ENCODE measurements at regions not wholly inside any gene's neighbourhood (a gene's known extent, or its start where the extent isn't known, plus 50 kb on each side); places are given as distances from the start of the nearest gene placed in this dataset.
"Not testable (repeated sequence)": the region's sequence is repeated elsewhere in the genome, so short reads cannot be mapped to it uniquely, and the experiment has no call there.

DNA sequence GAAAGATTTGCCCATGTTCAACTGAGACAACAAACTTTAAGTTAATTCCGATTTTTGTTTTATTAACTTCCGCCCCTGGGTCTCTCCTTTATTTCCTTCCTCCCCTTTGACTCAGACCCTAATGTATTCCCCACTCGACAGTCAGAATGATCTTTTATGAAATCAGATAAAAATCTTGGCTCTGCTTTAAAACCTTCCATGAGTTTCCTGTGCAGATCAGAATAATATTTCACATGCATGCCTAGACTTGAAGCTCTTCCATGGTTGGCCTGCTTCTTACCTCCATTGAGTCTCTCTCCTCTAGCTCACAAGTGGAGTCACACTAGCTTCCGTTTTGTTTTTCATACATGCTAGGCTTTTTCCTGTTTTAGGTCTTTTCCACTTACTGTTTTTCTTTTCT is 116.8 kb upstream of the SPATA16 start:
- H3K27me3 ChIP-seq (ENCODE audit: control insufficient read depth, insufficient read depth, low read length) = no peaks in the 10 kb centered on the region
- no peak for DNase-seq
- H3K36me3 ChIP-seq (replicated peaks; ENCODE audit: control insufficient read depth, insufficient read depth, low read length) = no peaks in the 10 kb centered on the region
- H3K4me3 ChIP-seq (ENCODE audit: insufficient read depth, low read depth, low read length) = no peak overlapping the region

DNA sequence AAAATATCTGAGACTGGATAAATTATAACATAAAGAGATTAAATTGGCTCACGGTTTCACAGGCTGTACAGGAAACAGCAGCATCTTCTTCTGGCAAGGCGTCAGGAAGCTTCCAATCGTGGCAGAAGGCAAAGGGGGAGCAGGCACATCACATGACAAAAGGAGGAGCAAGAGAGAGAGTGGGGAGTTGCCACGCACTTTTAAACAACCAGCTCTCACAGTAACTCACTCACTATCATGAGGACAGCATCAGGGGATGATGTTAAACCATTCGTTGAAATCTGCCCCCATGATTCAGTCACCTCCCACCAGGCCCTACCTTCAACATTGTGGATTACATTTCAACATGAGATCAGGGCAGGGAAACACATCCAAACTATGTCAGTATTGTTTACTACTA is 114.5 kb upstream of the SPATA16 start:
- no peak overlapping the region for H3K4me3 ChIP-seq (ENCODE audit: insufficient read depth, low read depth, low read length)
- H3K27me3 ChIP-seq (ENCODE audit: control insufficient read depth, insufficient read depth, low read length) = no peaks in the 10 kb centered on the region
- no peaks in the 10 kb centered on the region for H3K36me3 ChIP-seq (replicated peaks; ENCODE audit: control insufficient read depth, insufficient read depth, low read length)
- no peak for DNase-seq

GRCh38 chr3:173253471-173253870 is 112.4 kb upstream of the SPATA16 start:
- H3K4me3 ChIP-seq (ENCODE audit: insufficient read depth, low read depth, low read length) = no peak overlapping the region
- no peak for DNase-seq
- H3K27me3 ChIP-seq (ENCODE audit: control insufficient read depth, insufficient read depth, low read length) = no peaks in the 10 kb centered on the region

DNA sequence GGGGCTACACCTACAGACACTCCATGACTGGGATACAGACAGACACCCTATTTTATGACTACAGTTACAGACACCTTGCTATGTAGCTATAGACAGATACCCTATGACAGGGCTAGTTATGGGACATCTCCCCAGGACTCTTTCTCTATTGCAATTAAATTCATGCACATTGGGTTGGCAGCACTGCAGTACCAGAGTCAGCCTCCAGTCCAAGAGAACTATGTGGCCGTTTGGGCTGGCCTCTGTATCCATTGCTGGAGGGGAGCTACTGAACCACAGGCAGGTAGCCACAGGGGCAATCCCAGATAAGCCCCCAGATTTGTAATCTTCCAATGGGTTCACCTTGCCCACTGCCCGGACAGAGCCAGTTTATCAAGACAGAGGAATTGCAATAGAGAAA is 108.4 kb upstream of the SPATA16 start:
- no peak overlapping the region for H3K4me3 ChIP-seq (ENCODE audit: insufficient read depth, low read depth, low read length)
- no peak for DNase-seq
- no peaks in the 10 kb centered on the region for H3K36me3 ChIP-seq (replicated peaks; ENCODE audit: control insufficient read depth, insufficient read depth, low read length)
- H3K27me3 ChIP-seq (ENCODE audit: control insufficient read depth, insufficient read depth, low read length) = no peaks in the 10 kb centered on the region

More at GRCh38 chr3:173253471-173253870, 112.4 kb upstream of the SPATA16 start:
- H3K36me3 ChIP-seq (replicated peaks; ENCODE audit: control insufficient read depth, insufficient read depth, low read length) = no peaks in the 10 kb centered on the region

GRCh38 chr3:173241727-173242126 is 100.7 kb upstream of the SPATA16 start:
- DNase-seq = no peak
- Histone ChIP-seq H3K27me3 (ENCODE audit: control insufficient read depth, insufficient read depth, low read length) (no peaks in the 10 kb centered on the region), H3K36me3 (replicated peaks; ENCODE audit: control insufficient read depth, insufficient read depth, low read length) (no peaks in the 10 kb centered on the region), H3K4me3 (ENCODE audit: insufficient read depth, low read depth, low read length) (no peak overlapping the region)

DNA sequence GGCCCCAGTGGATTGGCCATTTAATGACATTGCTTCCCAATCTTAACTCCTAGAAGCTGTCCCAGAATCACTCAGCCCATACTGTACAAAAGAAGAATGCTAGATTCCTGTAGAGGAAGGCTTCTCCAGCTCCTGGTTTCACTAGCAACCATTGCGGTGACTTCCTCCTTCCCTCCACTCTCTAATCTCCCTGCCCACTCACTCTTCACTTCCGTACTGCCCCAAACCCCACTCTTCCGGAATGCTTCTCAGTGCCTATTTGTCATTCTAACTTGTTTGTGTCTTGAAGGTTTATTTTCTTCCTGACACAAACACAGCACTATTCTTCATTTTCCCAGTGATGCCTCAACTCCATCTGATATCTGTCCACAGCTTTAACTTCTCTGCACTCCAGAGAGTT is 97.1 kb upstream of the SPATA16 start:
- H3K4me3 ChIP-seq (ENCODE audit: insufficient read depth, low read depth, low read length) = no peak overlapping the region
- no peaks in the 10 kb centered on the region for H3K36me3 ChIP-seq (replicated peaks; ENCODE audit: control insufficient read depth, insufficient read depth, low read length)
- DNase-seq = no peak
- H3K27me3 ChIP-seq (ENCODE audit: control insufficient read depth, insufficient read depth, low read length) = no peaks in the 10 kb centered on the region

DNA sequence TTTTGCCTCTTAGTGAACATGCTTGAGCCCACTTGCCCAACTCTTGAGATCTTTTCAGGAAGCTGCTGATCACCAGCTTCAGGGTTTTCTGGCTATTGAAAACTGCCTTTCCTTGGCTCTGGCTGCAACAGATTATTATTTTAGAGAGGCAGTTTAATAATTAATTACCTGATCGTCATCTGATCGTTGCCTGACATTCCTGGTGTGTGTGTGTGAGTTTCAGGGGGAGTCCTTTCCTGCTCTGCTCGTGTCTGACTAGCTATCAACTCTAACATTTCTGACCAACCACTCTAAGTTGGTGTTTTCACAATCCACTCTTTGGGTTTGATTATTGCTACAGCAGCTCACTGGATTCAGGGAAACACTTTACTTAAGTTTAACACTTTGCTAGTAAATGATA is 84.3 kb upstream of the SPATA16 start:
- no peak overlapping the region for H3K4me3 ChIP-seq (ENCODE audit: insufficient read depth, low read depth, low read length)
- DNase-seq = no peak
- H3K36me3 ChIP-seq (replicated peaks; ENCODE audit: control insufficient read depth, insufficient read depth, low read length) = no peaks in the 10 kb centered on the region
- H3K27me3 ChIP-seq (ENCODE audit: control insufficient read depth, insufficient read depth, low read length) = no peaks in the 10 kb centered on the region

DNA sequence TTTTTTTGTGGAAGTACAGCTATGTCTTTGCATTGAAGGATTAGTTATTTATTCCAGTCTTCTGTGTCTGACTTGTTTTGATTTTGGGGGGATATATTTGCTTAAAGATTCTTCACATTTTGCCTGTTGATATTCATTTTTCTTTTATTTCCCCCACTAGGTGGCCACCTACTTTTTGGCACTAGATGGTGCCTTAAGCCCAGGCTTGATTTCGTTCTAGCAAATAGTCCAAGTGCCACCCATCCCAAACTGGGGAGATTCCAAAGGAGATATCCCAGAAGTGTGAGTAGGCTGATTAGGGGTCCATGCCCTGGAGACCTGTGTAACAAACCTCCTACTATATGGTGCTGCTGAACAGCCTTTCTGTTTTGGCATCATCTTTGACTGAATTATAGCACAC is 80.0 kb upstream of the SPATA16 start:
- DNase-seq = peak; percentile 4
- no peaks in the 10 kb centered on the region for H3K36me3 ChIP-seq (replicated peaks; ENCODE audit: control insufficient read depth, insufficient read depth, low read length)
- H3K4me3 ChIP-seq (ENCODE audit: insufficient read depth, low read depth, low read length) = no peak overlapping the region
- no peaks in the 10 kb centered on the region for H3K27me3 ChIP-seq (ENCODE audit: control insufficient read depth, insufficient read depth, low read length)

DNA sequence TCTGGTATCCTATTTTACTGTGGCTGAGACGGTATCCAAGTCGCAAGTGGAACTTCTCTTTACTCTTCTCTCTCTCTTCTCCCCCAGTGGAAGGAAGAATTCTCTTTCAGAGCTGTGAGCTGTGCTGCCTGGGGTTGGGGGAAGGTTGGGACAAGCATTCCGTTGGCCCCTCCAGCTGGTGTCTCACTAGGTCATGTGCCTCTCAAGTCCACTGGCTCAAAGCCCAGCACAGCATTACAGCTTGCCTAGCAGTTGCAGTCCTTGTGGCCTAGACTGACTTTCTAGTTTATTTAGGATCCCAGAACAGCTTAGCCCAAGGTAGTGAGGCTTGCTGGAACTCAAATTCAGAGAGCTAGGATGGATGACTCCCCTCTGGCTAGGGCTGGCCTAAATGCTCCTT is 76.1 kb upstream of the SPATA16 start:
- no peak for DNase-seq
- Histone ChIP-seq H3K36me3 (replicated peaks; ENCODE audit: control insufficient read depth, insufficient read depth, low read length) (no peaks in the 10 kb centered on the region), H3K27me3 (ENCODE audit: control insufficient read depth, insufficient read depth, low read length) (no peaks in the 10 kb centered on the region), H3K4me3 (ENCODE audit: insufficient read depth, low read depth, low read length) (no peak overlapping the region)

- no peaks in the 10 kb centered on the region for H3K27me3 ChIP-seq (ENCODE audit: control insufficient read depth, insufficient read depth, low read length)
- no peak overlapping the region for H3K4me3 ChIP-seq (ENCODE audit: insufficient read depth, low read depth, low read length)
- no peak for DNase-seq
- no peaks in the 10 kb centered on the region for H3K36me3 ChIP-seq (replicated peaks; ENCODE audit: control insufficient read depth, insufficient read depth, low read length)
Measured at GRCh38 chr3:173216063-173216462, 75.0 kb upstream of the SPATA16 start.

GRCh38 chr3:173214576-173214975 is 73.5 kb upstream of the SPATA16 start:
- DNase-seq = no peak
- Histone ChIP-seq H3K4me3 (ENCODE audit: insufficient read depth, low read depth, low read length) (no peak overlapping the region), H3K27me3 (ENCODE audit: control insufficient read depth, insufficient read depth, low read length) (no peaks in the 10 kb centered on the region), H3K36me3 (replicated peaks; ENCODE audit: control insufficient read depth, insufficient read depth, low read length) (no peaks in the 10 kb centered on the region)

GRCh38 chr3:173199568-173199967 is 58.5 kb upstream of the SPATA16 start:
- no peak for DNase-seq
- H3K36me3 ChIP-seq (replicated peaks; ENCODE audit: control insufficient read depth, insufficient read depth, low read length) = no peaks in the 10 kb centered on the region
- no peak overlapping the region for H3K4me3 ChIP-seq (ENCODE audit: insufficient read depth, low read depth, low read length)
- no peaks in the 10 kb centered on the region for H3K27me3 ChIP-seq (ENCODE audit: control insufficient read depth, insufficient read depth, low read length)

GRCh38 chr3:173194868-173195267 is 53.8 kb upstream of the SPATA16 start:
- not testable (repeated sequence) for H3K36me3 ChIP-seq (replicated peaks; ENCODE audit: control insufficient read depth, insufficient read depth, low read length); H3K4me3 ChIP-seq (ENCODE audit: insufficient read depth, low read depth, low read length); DNase-seq; H3K27me3 ChIP-seq (ENCODE audit: control insufficient read depth, insufficient read depth, low read length)

DNA sequence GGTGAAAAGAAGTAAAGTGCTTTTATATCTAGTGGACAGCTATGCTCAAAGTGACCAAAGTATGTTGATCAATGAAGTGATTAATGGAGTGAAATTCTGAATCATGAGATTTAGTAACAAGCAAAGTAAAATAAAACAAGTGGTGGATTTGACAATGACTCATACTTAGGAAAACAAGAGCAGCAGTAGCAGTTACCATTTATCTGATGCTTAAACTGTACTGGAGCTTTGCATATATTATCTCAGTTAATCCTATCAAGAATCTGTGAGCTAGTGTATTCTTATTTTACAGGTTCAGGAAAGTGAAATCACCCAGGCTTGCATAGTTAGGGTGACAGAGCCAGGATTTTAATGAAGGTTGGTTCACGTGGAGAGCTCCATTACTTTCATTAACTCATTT is 50.6 kb upstream of the SPATA16 start:
- Histone ChIP-seq H3K4me3 (ENCODE audit: insufficient read depth, low read depth, low read length) (no peak overlapping the region), H3K27me3 (ENCODE audit: control insufficient read depth, insufficient read depth, low read length) (no peaks in the 10 kb centered on the region), H3K36me3 (replicated peaks; ENCODE audit: control insufficient read depth, insufficient read depth, low read length) (no peaks in the 10 kb centered on the region)
- DNase-seq = no peak

All from H7 (cell line).